Nephron (organoid): ENCODE measurements at regions not wholly inside any gene's neighbourhood (a gene's known extent, or its start where the extent isn't known, plus 50 kb on each side); places are given as distances from the start of the nearest gene placed in this dataset.

Source experiments
- H3K27ac Mint-ChIP-seq, 3 experiments: 2 replicates each; pipeline ENCODE4 v1.8.0; 2020; ENCODE audit warnings: mixed read lengths in 3 of 3, mild to moderate bottlenecking in 2 of 3, moderate library complexity in 1 of 3
- H3K27me3 Mint-ChIP-seq: 2 replicates; pipeline ENCODE4 v1.8.0; 2021; ENCODE audit warnings: low read depth, mild to moderate bottlenecking, moderate library complexity, mixed read lengths
- H3K36me3 Mint-ChIP-seq: 2 replicates; pipeline ENCODE4 v1.8.0; 2020; ENCODE audit warnings: low read depth, mixed read lengths
- H3K4me1 Mint-ChIP-seq: 2 replicates; pipeline ENCODE4 v1.8.0; 2020; ENCODE audit warnings: mixed read lengths
- H3K4me3 Mint-ChIP-seq, 3 experiments: 2 replicates each; pipeline ENCODE4 v1.8.0; 2020; ENCODE audit warnings: mild to moderate bottlenecking in 3 of 3, mixed read lengths in 3 of 3, moderate library complexity in 2 of 3
- H3K9me3 Mint-ChIP-seq: 2 replicates; pipeline ENCODE4 v1.8.0; 2020; ENCODE audit warnings: mixed read lengths
- TF ChIP-seq, protein P1 (sequence below), 3 experiments: fragments of 200-600 bp; sonication (generic); IDR thresholded peaks; one replicate each; pipeline ENCODE4 v1.5.0; 2021; ENCODE audit warnings: antibody characterized with exemption in 3 of 3; ENCODE audit not compliant: unreplicated experiment in 3 of 3

DNA sequence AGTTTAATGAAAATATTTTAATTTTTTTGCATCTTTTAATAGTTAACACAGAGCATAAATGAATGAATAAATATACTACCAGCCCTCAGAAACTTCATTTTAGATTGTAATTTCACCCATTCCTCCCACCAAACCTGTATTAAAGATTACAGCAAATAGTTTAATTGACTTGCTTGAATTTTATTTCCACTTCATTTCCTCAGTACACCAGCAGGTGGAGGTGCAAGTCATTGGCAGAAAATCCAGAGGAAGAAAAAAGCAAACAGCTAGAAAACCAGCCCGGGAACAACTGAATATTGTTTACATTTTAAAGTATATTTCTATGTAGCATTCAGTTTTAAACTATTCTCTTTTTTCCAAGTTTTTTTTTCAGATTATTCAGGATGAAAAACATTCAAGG, 177.8 kb downstream of the OLFM4 start:
- no peaks in the 10 kb centered on the region for H3K4me1 Mint-ChIP-seq
- H3K27ac Mint-ChIP-seq: no peak overlapping the region
- no peaks in the 10 kb centered on the region for H3K36me3 Mint-ChIP-seq
- TF ChIP-seq, protein P1, sequence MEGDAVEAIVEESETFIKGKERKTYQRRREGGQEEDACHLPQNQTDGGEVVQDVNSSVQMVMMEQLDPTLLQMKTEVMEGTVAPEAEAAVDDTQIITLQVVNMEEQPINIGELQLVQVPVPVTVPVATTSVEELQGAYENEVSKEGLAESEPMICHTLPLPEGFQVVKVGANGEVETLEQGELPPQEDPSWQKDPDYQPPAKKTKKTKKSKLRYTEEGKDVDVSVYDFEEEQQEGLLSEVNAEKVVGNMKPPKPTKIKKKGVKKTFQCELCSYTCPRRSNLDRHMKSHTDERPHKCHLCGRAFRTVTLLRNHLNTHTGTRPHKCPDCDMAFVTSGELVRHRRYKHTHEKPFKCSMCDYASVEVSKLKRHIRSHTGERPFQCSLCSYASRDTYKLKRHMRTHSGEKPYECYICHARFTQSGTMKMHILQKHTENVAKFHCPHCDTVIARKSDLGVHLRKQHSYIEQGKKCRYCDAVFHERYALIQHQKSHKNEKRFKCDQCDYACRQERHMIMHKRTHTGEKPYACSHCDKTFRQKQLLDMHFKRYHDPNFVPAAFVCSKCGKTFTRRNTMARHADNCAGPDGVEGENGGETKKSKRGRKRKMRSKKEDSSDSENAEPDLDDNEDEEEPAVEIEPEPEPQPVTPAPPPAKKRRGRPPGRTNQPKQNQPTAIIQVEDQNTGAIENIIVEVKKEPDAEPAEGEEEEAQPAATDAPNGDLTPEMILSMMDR (IDR thresholded peaks at IDR 0.05; ENCODE audit: unreplicated experiment in 3 of 3): peak; percentile 57 to 63 (median 60)
- H3K4me3 Mint-ChIP-seq: no peak overlapping the region
- no peaks in the 10 kb centered on the region for H3K9me3 Mint-ChIP-seq
- H3K27me3 Mint-ChIP-seq: peaks cover 26% of the 10 kb centered on the region

DNA sequence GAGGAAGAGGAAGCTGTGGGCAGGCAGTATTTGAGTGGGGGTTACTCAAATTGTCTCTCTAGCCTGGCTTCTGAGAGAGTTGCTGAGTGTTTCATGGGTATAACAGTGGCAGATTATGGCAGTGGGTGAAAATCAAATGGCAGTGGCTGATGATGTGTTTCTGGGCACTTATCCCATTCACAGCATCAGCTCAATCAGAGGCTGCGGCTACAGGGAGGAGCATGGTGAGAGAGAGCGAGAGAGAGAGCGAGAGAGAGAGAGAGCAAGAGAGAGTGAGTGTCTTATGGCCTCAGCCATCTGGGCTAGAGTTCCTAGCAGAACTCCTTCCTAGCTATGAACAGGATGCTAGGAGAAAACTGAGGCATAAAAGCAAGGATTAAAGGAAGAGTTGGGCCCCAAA, 178.9 kb downstream of the OLFM4 start:
- Mint-ChIP-seq H3K9me3 (no peaks in the 10 kb centered on the region), H3K4me3 (no peak overlapping the region), H3K27ac (no peak overlapping the region), H3K36me3 (no peaks in the 10 kb centered on the region), H3K27me3 (peaks cover 20% of the 10 kb centered on the region), H3K4me1 (no peaks in the 10 kb centered on the region)
- TF ChIP-seq, protein P1 (IDR thresholded peaks at IDR 0.05; ENCODE audit: unreplicated experiment in 3 of 3): no peak

DNA sequence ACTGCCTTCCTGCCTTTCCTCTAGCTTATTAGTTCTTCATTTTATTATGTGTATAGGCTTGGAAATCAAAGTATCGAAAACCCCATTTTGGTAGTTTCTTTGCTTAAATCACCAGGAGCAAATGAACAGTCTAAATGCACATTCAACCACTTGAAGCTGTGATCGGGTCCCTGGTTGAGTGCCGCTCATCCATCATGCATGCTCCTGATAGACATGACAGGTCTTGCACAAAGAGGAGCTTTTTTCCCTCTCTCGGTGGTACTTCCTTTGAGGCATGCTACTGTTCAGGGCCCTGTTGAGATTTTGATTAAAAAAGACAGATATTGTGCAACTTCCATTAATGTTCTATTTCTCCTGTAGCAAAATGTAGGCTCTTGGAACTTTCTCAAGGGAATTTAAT, 185.8 kb downstream of the OLFM4 start:
- Mint-ChIP-seq H3K27ac (no peak overlapping the region), H3K27me3 (no peaks in the 10 kb centered on the region)
- TF ChIP-seq, protein P1 (IDR thresholded peaks at IDR 0.05; ENCODE audit: unreplicated experiment in 3 of 3): no peak

DNA sequence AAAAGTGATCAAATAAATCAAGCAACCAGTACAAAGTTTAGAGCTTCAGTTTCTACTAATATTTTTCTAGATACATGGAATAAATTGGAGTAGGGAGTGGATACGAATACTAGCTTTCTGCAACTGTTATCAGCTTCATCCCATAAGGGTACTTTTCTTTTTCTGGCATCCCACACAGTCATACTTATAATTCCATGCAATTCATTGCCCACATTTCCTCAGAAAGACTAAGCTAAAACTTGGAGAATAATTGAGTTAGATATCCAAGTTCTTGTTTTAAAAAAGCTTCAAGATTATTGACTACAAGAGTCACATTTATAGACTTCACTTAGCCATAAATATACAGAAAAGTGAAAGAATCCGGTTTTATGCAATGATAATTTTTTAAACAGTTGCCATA, 186.9 kb downstream of the OLFM4 start:
- no peaks in the 10 kb centered on the region for H3K27me3 Mint-ChIP-seq
- H3K36me3 Mint-ChIP-seq: no peaks in the 10 kb centered on the region
- H3K27ac Mint-ChIP-seq: no peak overlapping the region
- H3K9me3 Mint-ChIP-seq: no peaks in the 10 kb centered on the region
- H3K4me3 Mint-ChIP-seq: no peak overlapping the region
- TF ChIP-seq, protein P1 (IDR thresholded peaks at IDR 0.05; ENCODE audit: unreplicated experiment in 3 of 3): no peak
- no peaks in the 10 kb centered on the region for H3K4me1 Mint-ChIP-seq

More for the DNA sequence above, 185.8 kb downstream of the OLFM4 start:
- H3K9me3 Mint-ChIP-seq: no peaks in the 10 kb centered on the region
- H3K4me1 Mint-ChIP-seq: no peaks in the 10 kb centered on the region
- H3K36me3 Mint-ChIP-seq: no peaks in the 10 kb centered on the region
- no peak overlapping the region for H3K4me3 Mint-ChIP-seq

DNA sequence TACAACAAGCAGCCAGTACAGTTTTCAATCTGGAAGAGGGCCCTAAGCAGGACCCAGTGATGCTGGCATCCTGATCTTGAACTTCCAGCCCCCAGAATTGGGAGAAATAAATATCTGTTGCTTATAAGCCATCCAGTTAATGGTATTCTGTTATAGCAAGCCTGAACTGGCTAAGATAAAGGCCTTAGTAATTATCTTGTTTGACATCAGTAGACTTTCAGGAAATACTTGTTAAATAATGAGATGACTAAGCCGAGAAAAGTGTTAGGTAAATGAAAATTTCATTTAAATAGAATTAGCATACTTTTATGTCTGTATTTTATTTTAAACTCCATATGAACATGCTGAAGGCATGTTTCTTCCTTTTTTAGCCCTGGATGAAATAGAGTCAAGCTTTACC, 188.2 kb downstream of the OLFM4 start:
- peaks cover 3% of the 10 kb centered on the region for H3K27me3 Mint-ChIP-seq
- no peaks in the 10 kb centered on the region for H3K4me1 Mint-ChIP-seq
- H3K27ac Mint-ChIP-seq: no peak overlapping the region
- H3K4me3 Mint-ChIP-seq: no peak overlapping the region
- TF ChIP-seq, protein P1 (IDR thresholded peaks at IDR 0.05; ENCODE audit: unreplicated experiment in 3 of 3): no peak
- H3K36me3 Mint-ChIP-seq: no peaks in the 10 kb centered on the region
- H3K9me3 Mint-ChIP-seq: no peaks in the 10 kb centered on the region

DNA sequence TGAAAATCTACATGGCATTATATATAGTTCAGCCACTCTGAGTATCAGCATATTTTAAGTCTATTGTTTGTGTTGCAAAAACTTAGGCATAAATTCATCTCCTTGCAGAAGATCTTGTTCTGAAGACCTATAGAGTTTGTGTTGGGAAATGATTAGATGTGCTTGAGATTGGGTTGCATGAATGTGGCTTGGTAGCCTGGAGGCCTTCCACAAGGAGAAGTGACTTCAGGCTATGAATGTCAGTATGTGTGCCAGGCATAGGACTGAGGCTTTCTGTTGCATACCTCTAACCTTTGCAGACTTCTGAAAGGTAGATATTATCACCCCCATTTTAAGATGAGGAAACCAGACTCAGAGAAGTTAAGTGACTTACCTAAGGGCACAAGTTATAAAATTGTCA, 188.6 kb downstream of the OLFM4 start:
- Mint-ChIP-seq H3K4me3 (no peak overlapping the region), H3K27ac (no peak overlapping the region)

More for the DNA sequence above, 188.6 kb downstream of the OLFM4 start:
- Mint-ChIP-seq H3K4me1 (no peaks in the 10 kb centered on the region), H3K27me3 (peaks cover 3% of the 10 kb centered on the region), H3K9me3 (peaks cover 2% of the 10 kb centered on the region), H3K36me3 (no peaks in the 10 kb centered on the region)
- TF ChIP-seq, protein P1 (IDR thresholded peaks at IDR 0.05; ENCODE audit: unreplicated experiment in 3 of 3): no peak
